Pancreas (tissue), 10 donors: ENCODE measurements at regions not wholly inside any gene's neighbourhood (a gene's known extent, or its start where the extent isn't known, plus 50 kb on each side); places are given as distances from the start of the nearest gene placed in this dataset.

Experiments used
- ATAC-seq, 4 donors: fragments of 200-7000 bp; cut with Tn5 transposase; one replicate each; pipeline versions ENCODE4 v1.8.0 to v1.9.1; 2020; ENCODE audit warnings: mild to moderate bottlenecking in 4 of 4, moderate library complexity in 4 of 4
- DNase-seq, 6 donors: peaks; one replicate each; pipeline ENCODE4 v3.0.0-alpha.2; 2020
- FAIRE-seq: peaks from 2 replicates; lab custom pipeline; 2012; peaks lifted over from hg19 to GRCh38; lab: Jason Lieb, UNC
- H3K27ac ChIP-seq, 4 donors: fragments of 200-600 bp; sonication (generic); 1 replicate in 3 of 4; 2 replicates in 1 of 4; pipeline versions ENCODE4 v1.5.0 to v1.8.0; 2020
- H3K27me3 ChIP-seq, 4 donors: fragments of 200-600 bp; one replicate each; pipeline ENCODE4 v1.8.0; 2021
- H3K36me3 ChIP-seq, 3 donors: fragments of 200-600 bp; sonication (generic) in 1 of 3; one replicate each; pipeline versions ENCODE4 v1.5.0 to v1.8.0; 2020 to 2021
- H3K4me1 ChIP-seq, 3 donors: fragments of 200-600 bp; one replicate each; pipeline ENCODE4 v1.8.0; 2021
- H3K4me3 ChIP-seq, 4 donors: fragments of 200-600 bp; sonication (generic) in 2 of 4; one replicate each; pipeline versions ENCODE4 v1.5.0 to v1.8.0; 2020 to 2021
- H3K9me3 ChIP-seq, 4 donors: fragments of 200-600 bp; one replicate each; pipeline ENCODE4 v1.8.0; 2021
- WGBS, 2 donors: extraction: QIAGEN DNeasy Blood & Tissue Kit; methylation state at CpG; one replicate each; pipeline ENCODE4 v1.1.7; 2013; 5-methylcytosine and 5-hydroxymethylcytosine counted together
- intact Hi-C, 3 donors: fragments of 100-400 bp; cut with DNase I; formaldehyde crosslinking; loops; one replicate each; pipeline versions ENCODE4 v1.11.1 to v1.14.2; 2022
- TF ChIP-seq, protein P1 (sequence below), 4 donors: fragments of 200-600 bp; sonication (generic) in 3 of 4; IDR thresholded peaks; one replicate each; pipeline versions ENCODE4 v1.5.0 to v1.8.0; 2021; ENCODE audit warnings: antibody characterized with exemption in 4 of 4
- donor health status: healthy with polysubstance abuse.
- donor health status: DM: no; HTN: no; CAD: no; lungs with moderate emphysema.
- donor health status: DM: no; HTN: no; CAD: no.
- donor health status: control.
- donor health status: control.
- donor health status: Bipolar disorder and iron deficiency.
- donor health status: DM: yes; HTN: yes; CAD: no.
- donor health status: DM: no; HTN: no; CAD: no.
- donor health status: DM: no; HTN: no; CAD: no.
- donor health status: DM: yes; HTN: yes; CAD: no.

DNA sequence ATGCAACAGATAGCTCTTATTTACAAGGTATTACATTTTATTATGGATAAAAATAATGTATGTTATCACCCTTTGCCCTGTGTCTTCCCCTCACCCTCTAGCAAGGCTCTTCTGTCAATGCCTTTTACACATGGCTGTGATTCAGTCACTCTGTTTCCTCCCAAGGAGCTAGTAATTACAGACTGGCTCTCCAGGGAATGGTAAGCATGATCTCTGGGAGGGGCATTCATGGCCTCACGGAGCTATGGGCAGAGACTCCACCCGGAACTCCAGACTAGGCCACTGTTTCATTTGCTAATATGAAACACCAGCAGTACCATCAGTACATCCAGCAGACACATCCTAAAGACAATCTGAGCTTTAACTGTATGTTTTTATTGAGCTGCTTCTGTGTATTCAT is 410.9 kb upstream of the CYRIA start:
- no peaks in the 10 kb centered on the region for H3K4me1 ChIP-seq
- intact Hi-C loops: no loop called here
- ATAC-seq (no peak), DNase-seq (no peak), FAIRE-seq (no peak)
- TF ChIP-seq, protein P1, sequence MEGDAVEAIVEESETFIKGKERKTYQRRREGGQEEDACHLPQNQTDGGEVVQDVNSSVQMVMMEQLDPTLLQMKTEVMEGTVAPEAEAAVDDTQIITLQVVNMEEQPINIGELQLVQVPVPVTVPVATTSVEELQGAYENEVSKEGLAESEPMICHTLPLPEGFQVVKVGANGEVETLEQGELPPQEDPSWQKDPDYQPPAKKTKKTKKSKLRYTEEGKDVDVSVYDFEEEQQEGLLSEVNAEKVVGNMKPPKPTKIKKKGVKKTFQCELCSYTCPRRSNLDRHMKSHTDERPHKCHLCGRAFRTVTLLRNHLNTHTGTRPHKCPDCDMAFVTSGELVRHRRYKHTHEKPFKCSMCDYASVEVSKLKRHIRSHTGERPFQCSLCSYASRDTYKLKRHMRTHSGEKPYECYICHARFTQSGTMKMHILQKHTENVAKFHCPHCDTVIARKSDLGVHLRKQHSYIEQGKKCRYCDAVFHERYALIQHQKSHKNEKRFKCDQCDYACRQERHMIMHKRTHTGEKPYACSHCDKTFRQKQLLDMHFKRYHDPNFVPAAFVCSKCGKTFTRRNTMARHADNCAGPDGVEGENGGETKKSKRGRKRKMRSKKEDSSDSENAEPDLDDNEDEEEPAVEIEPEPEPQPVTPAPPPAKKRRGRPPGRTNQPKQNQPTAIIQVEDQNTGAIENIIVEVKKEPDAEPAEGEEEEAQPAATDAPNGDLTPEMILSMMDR (IDR thresholded peaks at IDR 0.05): no peak
- no peaks in the 10 kb centered on the region for H3K9me3 ChIP-seq
- H3K27me3 ChIP-seq: no peaks in the 10 kb centered on the region
- H3K36me3 ChIP-seq: no peaks in the 10 kb centered on the region
- WGBS, 2 donors: 45 to 65% methylated on average over 2 of the region's 2 CpGs
- no peak overlapping the region for H3K27ac ChIP-seq
- no peak overlapping the region for H3K4me3 ChIP-seq

DNA sequence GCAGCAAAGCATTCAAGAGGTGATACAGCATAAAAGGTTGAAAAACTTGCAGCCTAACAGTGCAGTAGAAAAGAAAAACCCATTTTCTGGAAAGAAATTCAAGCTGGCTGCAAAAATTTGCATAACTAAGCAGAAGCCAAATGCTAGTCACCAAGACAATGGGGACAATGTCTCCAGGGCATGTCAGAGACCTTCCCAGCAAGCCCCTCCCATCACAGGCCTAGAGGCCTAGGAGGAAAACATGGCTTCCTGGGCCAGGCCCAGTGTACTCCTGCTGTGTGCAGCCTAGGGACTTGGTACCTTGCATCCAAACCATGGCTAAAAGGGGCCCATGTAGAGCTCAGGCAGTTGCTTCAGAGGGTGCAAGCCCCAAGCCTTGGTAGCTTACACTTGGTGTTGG is 405.1 kb upstream of the CYRIA start:
- Histone ChIP-seq H3K36me3 (no peaks in the 10 kb centered on the region), H3K9me3 (no peaks in the 10 kb centered on the region), H3K27me3 (no peaks in the 10 kb centered on the region), H3K4me3 (no peak overlapping the region), H3K4me1 (no peaks in the 10 kb centered on the region), H3K27ac (no peak overlapping the region)
- TF ChIP-seq, protein P1 (IDR thresholded peaks at IDR 0.05): no peak
- no peak for DNase-seq
- intact Hi-C loops: no loop called here
- FAIRE-seq: no peak
- ATAC-seq: no peak

DNA sequence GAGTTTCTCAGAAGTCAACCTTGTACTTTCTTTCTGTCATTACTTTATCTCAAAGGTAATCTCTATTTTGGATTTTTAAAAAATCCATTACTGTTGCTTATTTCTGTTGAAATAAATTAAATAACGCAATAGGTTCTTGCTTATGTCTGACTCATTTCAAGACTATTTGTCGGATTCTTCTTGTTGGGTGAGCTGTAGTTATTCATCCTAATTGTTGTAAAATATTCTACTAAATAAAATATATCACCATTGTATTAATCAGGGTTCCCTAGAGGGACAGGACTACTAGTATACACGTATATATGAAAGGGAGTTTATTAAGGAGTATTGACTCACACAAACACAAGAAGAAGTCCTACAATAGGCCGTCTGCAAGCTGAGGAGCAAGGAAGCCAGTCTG is 403.9 kb upstream of the CYRIA start:
- H3K27me3 ChIP-seq: no peaks in the 10 kb centered on the region
- DNase-seq: no peak
- no peaks in the 10 kb centered on the region for H3K36me3 ChIP-seq
- no peak overlapping the region for H3K27ac ChIP-seq
- H3K9me3 ChIP-seq: no peaks in the 10 kb centered on the region
- intact Hi-C loops: no loop called here
- TF ChIP-seq, protein P1 (IDR thresholded peaks at IDR 0.05): no peak
- no peak for ATAC-seq
- no peak for FAIRE-seq
- H3K4me3 ChIP-seq: no peak overlapping the region
- H3K4me1 ChIP-seq: no peaks in the 10 kb centered on the region
- WGBS, 2 donors: 57 to 76% methylated on average over 4 of the region's 4 CpGs

DNA sequence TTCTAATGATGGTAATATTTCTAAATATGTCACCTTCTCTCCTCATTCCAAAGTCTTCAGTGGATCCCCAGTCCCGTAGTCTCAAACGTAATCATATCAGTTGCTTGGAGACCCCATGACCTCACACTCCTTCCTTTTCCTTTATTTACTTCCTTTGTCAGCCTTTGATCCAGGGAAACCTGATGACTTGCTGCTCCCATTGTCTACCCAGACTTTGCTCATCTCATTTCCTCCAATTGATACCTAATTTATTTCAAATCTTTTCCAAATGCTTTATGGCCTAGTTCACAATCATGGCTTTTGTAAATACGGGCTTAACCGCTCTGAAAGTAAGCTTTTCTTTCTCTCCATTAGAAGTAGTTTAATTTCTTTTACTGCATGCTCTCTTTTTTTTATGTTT is 402.4 kb upstream of the CYRIA start:
- intact Hi-C loops: no loop called here

DNA sequence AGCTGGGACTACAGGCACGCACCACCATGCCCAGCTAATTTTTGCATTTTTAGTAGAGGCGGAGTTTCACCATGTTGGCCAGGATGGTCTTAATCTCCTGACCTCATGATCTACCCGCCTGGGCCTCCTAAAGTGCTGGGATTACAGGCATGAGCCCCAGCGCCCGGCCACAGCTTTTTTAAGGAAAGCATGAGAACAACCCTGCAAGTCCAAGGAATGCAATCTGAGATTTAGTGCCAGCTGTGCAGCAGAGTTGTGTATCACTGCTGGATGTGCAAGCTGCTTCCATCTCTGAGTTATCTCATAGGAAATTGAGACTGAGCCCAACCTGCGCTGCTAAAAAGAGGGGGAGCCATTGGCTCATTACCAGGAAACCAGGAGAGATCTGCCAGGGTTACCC is 399.9 kb upstream of the CYRIA start:
- Histone ChIP-seq H3K27me3 (peaks cover 0 to 3% (median 0%) of the 10 kb centered on the region in 4 donors), H3K9me3 (no peaks in the 10 kb centered on the region), H3K4me1 (no peaks in the 10 kb centered on the region), H3K4me3 (no peak overlapping the region), H3K36me3 (no peaks in the 10 kb centered on the region), H3K27ac (no peak overlapping the region)
- TF ChIP-seq, protein P1 (IDR thresholded peaks at IDR 0.05): no peak
- no peak for FAIRE-seq
- DNase-seq: no peak
- 55 to 66% methylated on average over 6 of the region's 6 CpGs for WGBS, 2 donors
- ATAC-seq: no peak
- intact Hi-C loops: no loop called here

More for the DNA sequence above, 402.4 kb upstream of the CYRIA start:
- peaks cover 0 to 3% (median 0%) of the 10 kb centered on the region in 4 donors for H3K27me3 ChIP-seq
- H3K9me3 ChIP-seq: no peaks in the 10 kb centered on the region
- no peaks in the 10 kb centered on the region for H3K4me1 ChIP-seq
- DNase-seq (no peak), ATAC-seq (no peak), FAIRE-seq (no peak)
- WGBS, 2 donors: 49 to 61% methylated on average over 4 of the region's 4 CpGs
- H3K4me3 ChIP-seq: no peak overlapping the region
- no peak overlapping the region for H3K27ac ChIP-seq
- no peaks in the 10 kb centered on the region for H3K36me3 ChIP-seq
- TF ChIP-seq, protein P1 (IDR thresholded peaks at IDR 0.05): no peak
